ENCODE measurements at regions not wholly inside any gene's neighbourhood (a gene's known extent, or its start where the extent isn't known, plus 50 kb on each side); places are given as distances from the start of the nearest gene placed in this dataset.

DNA sequence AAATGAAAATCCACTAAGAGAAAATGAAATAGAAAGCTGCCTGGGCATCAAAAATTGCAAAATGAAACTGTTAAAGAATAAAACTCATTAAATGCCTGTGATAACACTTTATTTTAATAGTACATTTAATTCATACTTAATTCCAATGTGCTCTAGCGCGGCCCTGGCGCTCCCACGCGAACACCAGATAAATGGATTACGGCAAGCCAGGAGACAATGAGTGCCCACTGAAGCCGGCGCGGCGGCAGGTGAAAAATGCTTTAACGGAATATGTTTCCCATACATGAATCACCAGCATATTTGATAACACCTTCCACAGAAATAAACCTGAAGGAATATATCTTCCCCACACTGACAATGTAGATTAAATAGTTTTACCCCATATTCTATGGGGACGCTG lies 245.5 kb downstream of the RBFOX3 start:
- DNase-seq = no peak

DNA sequence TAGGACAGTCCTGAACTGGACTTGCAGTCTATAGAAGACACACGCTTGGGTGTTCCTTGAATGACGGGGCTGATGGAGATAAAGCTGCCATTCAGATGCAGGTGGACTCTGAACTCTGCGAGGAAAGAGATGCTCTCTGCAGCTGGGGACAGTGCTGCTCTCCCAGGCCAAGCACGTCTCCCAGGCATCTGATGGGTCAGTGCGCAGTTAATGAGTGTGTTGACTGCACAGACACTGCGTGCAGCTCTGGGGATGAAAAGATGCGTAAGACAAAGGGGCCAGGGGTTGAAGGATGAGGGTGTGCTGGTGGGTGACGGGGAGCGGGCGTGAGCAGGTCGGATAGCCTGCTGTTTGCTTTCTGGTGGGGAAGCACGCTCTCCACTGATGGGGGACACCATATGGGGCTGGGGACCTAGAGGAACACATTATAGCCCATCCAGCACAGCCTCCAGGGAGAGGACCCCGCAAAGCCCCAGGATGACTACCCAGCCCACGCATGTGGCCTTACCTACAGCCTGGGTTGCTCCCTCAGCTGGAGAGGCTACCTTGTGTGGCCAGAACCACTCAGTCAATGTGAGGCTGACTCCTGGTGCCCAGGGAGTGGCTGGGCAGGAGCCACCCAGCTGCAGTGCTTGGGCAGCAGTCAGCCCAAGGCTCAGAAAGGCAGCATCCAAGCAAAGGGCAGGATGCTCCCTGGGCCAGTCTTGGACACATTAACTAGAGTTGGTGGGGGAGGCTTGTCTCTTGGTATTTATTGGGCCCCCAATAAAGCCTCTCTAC lies 246.3 kb downstream of the RBFOX3 start:
- DNase-seq = no peak

DNA sequence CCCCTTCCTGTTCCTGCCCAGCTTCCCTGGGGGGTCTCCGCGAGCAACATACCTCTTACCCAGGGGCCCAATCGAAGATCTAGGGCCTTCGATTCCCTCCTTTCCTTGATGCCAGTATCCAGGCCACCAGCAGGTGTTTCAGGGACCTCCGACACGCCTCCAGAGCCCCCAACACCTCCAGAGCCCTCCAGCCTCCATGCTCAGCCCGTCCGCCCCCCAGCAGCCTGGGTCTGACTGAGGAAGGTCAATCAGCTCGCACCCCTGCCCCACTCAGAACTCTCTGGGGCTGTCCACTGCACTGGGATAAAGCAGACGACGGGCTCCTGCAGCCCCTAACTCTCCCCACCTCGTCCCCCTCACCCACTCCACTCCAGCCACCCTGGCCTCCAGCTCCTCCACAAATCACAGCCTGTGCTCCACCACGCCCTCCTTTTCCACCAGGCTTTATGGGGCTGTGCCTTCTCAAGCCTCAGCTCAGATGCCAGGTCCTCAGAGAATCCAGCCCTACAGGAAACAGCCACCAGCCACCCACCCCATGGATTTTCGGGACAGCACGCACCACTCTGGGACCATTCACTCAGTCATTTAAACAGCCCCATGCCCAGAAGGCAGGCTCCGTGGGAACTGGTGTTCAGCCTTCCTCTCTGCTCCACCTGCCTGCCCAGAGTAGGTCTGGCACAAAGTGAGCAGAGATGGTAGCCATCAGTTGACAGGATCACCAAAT lies 247.1 kb downstream of the RBFOX3 start:
- DNase-seq = no peak

DNA sequence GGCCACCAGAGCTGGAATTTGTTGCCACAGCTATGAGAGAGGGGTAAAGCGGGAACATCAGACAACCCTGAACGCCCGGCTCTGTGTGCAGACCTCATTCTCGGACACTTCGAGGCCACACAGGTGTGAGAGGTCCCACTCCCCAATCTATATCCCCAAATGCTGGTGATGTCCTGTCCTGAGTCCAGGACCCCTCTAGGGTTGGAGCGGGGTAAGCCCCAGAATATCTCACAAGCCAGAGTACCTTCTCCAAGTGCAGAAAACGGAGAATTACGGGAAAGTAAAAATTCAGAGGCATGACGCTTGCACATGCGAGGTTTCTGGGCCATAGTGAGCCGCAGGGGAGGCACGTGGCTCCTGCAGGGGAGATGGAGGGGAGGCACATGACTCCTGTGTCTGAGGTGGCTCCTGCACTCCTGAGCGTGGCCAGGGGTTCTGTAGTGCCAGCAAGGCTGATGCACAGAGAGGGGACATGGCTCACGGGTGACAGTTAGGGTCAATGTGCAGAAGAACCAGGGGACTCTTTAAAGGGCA lies 248.0 kb downstream of the RBFOX3 start:
- no peak for DNase-seq

DNA sequence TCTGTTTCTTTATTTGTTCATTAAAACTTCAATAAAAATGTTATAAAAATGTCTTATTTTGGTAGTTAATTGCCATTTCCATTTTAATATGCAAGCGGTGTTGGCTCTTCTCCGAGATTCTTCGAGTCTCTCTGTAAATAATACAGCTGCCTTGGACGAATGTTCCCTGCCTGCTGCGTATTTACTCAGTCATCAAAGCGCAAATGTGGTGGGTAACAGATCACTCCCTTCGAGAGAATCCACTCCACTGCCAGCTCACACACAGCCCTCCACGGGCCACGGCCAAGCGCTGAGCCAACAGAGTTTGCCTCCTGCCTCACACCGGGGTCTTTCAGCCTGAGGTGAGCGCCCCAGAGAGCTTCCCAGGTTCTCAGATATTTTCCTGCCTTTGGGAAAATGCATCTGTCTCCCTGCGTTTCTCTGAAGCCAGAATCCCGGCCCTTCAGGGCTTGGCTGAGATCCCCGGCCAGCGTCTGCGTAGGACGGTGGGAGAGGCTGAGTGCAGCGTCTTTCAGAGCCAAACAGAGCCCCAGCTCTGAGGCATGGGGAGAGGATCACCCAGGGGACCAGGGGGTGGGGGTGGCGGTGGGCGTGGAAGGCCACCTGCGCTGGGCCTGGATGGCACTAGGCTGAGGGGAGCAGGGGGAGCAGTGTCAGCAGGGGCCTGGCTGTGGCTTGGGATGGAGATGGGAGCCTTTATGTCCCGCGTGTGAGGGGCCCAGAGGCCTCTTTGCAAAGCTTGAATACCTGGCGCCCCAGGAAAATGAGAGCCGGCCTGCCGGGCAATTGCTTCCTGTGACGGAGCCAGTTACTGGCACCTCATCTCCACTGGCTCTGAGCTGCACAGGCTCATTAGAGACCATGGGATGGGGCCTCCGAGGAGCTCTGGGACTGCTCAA lies 248.7 kb downstream of the RBFOX3 start:
- no peak for DNase-seq

DNA sequence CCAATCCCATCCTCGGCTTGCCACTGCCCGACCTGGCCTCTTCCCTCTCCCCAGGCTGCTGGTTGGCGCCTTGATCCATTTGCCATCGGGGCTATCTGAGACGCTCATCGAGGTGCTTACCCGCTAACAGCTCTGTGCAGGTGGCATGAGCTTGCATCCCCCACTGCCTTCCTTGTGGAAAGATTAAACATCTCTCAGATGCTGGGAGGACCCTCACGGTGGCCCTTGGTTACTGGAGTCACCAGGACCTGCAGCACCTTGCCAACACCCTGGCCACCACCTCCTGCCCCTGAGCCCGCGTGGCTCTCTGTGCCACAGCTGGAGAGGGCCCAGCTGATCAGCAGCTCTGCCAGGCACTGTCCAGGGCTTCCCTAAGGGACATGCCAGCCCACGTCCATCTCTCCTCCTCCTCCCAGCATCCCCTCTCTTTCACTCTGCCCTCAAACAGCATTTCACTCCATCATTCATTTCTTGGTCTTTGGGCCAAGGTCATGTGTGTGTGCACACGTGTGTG lies 249.6 kb downstream of the RBFOX3 start:
- no peak for DNase-seq

DNA sequence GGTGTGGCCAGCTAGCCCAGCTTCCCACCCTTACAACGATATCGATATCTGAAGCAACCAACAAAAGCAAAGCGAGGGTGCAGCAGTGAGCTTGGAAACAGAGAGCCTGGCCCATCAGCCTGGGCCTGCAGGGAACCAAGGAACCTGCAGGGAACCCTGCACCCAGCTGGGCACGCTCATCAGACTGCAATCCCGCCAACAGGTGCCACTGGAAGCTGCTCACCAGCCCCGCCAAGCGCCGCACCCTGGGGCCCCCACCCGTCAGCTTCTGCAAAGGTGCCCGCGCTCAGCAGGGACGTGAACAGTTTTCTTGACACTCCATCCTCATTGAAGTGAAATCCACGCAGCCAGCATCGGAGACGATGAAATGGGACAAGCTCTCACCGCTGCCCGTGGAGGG lies 250.7 kb downstream of the RBFOX3 start:
- no peak for DNase-seq

DNA sequence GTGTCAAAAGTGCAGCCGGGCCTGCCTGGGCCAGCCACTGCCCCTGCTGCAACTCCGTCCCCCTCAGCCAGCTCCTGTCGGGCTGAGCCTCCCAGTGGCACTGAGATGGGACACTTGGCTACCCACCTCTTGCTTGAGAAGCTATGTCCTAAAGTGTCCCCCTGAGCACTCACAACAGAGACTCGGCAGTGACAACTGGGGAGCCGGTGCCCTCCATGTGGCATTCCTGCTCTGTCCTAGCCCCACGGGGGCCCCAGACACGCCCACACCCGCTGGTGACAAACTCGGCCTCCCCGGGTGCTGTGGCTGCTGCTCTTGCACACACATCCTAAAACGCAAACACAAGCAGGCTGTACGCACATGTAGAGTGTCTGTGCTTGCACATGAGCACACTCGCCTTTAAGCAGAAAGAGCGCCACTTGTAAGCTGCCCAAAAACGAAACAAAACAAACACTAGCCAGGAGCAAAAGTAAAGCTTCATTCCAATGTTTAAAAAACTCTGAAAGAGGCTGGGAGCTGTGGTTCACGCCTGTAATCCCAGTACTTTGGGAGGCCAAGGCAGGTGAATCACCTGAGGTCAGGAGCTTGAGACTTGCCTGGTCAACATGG lies 253.9 kb downstream of the RBFOX3 start:
- no peak for DNase-seq

DNA sequence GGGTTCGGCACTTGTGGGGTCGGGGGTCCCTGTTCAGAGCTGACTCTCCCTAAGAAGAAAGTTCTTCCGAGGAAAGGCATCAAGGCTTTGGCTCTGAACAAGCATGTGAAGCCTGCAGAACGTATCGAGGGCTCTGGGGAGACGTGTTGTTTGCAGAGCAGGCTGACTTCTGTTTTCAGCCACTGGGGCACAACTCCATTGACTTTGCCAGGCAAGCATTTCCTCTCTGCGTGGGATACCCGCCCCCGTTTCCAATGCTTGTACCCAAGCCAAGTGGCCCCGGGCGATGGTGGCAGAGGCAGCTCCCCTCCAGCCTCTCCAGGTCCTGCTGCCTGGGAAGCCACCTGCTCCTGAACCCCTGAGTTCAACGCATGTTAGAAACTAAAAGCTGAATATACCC lies 255.7 kb downstream of the RBFOX3 start:
- DNase-seq = no peak

DNA sequence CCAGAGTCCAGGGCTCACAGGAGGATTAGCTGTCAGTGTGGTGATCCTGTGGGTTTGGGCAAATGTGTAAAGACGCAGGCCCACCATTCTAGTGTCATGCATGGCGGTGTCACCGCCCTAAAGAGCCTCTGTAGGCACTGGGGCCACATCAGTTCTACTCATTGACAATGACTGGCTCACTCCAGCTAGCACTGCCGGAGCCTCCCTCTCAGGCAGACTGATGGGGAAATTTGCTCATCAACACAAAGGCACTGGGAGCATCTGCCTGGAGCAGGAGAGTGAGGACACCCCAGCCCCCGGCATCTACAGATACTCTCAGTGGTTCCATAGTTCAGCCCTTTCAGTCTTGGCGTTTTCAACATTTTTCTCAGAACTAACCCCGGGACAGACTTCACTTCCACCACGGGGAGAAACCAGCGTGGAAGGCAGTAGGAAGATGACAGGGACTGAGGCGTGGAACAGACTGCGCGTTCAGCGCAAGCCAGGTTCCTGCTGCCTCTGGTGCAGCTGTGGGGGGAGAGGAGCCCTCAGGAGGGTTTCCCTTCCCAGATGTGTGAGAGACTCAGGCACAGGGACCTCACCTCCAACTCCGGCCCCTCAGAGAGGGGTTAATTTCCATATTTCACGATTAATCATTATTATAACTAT lies 256.6 kb downstream of the RBFOX3 start:
- DNase-seq = no peak

DNA sequence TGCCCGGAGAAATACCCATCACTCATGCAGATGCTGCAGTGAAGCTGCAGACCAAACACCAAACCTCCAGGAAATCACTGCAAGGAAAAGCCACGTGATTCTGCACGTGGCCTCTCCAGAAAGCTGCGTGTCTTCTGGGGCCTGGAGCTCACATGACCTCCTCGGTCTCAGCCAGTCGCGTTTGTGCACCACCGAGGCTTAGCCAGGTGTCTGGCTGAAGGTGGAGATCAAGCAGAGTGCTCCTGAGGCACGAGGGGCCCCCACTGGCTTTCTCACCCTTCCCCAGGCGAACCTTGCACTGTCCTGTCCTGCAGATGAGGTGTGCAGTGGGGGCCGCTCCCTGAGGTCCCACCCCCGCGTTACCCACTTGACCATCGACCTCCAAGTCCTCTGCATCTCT lies 257.3 kb downstream of the RBFOX3 start:
- DNase-seq = no peak

DNA sequence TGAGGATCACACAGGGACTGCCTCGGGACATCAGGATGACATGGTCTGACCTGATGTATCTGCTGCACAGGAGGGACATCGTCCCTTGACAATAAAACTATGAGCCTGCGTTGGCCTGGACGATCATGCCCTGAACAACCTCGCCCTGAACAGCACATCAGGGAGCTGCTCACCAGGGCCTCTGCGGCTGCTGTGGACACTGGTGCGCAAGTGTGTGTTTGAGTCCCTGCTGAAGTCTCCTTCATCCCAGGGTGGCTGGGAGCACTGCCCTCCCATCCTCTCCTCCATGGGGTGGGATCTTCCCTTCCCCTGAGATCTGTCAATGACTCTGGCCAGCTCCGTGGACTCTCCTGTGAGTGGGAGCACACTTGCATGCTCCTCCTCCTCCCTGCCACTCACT lies 257.8 kb downstream of the RBFOX3 start:
- DNase-seq = no peak

DNA sequence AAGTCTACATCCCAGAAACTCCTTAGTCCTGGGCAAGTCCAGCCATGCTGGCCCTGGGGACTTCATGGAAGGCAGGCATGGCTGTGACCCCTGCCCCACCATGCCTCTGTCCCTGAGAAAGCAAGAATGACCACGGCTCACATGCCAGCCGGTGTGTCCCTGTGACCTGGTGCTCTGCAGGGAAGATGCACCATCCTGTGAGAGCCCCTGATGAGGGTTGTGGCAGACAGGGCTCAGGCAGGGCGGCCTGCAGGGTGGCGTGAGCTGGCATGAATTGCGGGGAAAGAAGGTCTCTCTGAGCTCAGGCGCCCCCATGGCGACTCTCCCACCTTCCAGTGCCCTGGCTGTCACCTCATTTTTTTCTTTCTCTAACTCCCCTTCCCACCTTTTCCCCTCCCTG lies 260.3 kb downstream of the RBFOX3 start:
- no peak for DNase-seq

DNA sequence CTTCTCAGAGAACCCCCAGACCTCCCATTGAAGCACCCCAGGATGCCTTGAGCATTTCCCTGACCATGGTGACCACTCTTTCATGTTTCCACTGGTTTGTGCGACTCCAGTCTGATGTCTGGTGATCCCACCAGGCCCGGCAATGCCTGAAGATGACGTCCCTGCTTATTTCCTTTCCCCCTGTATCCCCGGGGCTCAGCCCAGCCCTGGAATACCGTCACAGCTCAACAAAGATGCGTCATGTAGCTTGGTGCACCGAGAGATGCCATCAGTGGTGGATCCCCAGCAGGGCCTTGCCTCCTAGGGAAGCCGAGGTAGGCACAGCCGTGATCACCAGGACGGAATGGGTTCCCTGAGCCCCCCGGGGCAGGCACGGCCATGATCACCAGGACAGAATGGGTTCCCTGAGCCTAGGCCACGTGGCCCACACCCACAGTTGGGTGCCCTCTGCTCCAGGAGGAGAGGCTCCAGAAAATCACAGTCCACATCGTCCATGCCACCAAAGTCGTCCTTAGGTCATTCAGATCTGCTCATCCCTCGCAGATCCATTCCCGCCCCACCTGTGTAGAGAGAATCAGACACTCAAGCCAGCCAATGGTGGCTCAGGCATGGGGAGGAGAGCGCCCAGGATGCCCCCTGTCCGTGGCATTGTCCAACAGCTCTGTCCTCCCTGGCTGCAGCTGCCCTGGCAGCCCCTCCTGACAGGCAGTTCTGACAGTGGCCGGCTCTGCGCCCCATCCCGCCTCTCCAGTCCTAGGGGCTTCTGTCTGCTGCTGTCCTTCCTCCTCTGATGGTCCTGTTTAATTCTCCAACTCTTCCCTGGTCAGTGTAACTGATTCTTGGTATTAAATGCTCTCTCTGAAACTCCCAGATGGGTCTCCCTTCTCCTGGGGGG lies 261.1 kb downstream of the RBFOX3 start:
- DNase-seq = no peak

DNA sequence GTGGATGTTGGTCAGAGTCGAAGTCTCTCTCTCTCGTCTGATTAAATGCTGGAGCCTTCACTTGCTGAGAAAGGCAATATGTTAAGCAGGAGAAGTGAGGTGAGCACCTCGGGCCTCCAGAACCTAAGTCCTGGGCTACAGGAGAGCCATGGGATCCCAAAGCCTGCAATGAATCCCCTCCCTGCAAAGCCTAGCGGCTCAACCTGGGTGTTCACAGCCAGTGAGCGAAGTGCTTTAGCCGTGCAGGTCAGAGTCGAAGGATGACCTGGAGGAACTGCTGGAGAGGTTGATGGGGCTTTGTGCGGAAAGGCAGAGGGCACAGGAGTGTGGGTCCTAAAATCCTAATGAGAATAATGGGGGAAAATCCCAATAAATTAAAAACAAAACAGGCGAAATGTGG lies 267.8 kb downstream of the ENGASE start:
- DNase-seq = no peak

DNA sequence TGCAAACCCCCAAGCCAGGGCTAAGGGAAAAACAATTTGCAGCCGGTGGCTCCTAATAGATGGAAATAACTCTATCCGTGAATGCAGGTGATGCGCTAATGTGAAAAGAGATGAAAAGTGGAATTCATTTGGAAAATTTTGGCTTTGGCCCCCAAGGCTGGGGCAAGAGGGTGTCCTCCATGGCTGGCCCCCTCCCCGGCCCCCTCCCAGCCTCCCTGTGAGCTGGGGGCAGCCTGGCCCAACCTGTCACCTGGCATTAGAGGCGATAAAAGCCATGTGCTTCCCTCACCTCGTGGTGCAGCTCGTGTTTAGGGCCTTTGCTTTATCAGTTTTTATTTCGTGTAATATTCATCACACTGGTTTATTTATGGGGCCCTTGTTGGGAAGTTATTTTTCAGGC lies 267.2 kb downstream of the ENGASE start:
- DNase-seq = no peak

DNA sequence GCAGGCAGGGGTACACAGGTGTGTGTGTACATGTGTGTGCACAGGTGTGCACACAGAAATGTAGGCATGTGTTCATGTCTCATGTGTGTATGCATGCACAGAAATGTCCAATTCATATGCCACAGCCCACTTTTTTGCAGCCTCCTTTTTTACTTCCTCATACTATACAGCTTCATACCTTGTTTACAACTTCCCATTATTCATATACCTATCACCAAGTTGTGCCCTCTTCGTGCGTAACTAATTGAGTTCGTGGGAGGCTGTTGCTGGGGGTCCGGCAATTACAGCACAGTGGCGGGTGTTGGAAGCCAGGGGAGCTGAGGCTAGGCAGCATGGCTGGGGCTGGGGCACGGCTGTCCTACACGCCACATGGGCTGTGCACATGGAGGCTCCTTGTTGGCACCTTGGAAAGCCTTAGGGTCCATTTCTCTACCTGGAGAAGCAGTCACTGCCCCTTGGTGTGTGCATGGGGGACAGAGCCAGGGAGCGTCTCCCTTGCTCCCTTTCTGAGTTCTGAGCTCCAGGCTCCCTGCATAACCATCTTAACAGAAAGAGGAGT lies 266.7 kb downstream of the ENGASE start:
- DNase-seq = no peak

DNA sequence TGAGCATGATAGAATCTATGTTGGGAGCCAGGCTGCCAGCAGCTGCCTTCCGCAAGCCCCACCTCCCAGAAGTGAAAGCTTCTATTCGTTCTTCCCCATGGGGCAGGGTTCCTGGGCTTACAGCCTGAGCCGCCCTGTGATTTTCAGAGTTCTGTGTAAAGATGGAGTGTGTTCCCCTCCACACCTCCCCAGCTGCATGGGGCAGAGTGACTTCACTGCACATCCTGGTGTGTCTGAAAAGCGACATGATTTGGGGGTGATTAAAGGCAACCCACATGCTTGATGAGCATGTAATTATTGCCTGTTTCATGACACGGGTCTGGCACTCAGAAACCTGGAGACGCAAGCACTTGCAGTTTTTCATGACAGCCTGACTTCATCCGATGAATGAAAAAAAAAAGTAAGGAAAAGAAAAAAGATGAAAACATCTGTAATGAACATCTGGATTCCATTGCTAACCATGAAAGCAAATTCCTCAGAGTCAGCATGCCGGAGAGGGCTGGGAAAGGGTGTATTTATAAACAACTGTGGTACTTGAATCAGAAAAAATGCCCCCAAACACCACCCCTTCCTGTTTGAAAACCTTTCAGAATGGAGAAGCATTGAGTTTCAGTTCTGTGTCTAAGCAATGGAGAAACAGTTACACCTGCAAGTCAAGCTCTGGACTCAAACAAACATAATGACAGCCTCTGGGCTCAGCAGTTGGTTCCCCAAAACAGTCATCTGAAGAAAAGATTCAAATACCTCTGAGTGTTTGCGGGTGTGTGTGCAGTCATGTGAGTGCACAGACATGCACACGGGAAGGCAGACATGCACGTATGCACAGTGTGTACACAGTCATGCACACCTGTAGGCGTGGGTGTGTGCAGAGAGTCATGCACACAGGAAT lies 266.0 kb downstream of the ENGASE start:
- no peak for DNase-seq

DNA sequence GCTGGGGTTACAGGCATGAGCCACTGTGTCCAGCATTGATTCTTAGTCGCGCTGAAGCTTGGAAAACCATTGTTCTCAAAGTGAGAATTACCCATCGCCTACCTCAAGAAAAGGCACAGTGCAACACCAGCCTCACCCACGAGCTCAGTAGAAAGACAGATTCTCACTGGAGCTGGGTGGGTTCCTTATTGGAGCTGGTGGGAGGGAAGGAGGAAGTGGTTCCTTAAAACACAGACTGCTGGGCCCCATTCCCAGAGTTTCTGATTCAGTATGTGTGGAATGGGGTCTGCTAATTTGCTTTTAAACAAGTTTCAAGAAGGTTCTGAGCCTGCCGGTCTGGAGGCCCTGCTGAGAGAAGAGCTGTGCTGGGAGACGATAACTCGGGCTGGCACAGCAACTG lies 264.7 kb downstream of the ENGASE start:
- no peak for DNase-seq

DNA sequence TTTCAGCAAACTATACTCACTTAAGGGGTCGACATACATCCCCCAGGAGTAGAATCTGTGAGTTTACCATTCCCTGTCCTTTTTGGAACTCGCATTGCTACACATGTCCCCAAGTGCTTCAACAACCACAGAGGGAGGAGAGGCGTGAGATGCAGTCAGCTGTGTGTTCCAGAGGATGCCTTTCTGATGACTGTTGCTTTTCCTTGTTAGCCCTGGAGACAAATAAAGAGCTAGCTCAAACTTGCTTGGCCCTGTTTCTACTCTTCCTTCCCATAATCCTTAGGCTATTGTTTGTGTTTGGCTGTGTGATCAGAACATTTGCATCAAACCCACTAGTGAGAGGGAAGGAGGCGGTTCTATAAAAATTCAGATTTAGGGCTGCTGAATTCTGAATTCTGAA lies 264.0 kb downstream of the ENGASE start:
- no peak for DNase-seq
